Caco-2 (cell line): ENCODE measurements at regions not wholly inside any gene's neighbourhood (a gene's known extent, or its start where the extent isn't known, plus 50 kb on each side); places are given as distances from the start of the nearest gene placed in this dataset.

Source experiments
- BruUV-seq: library from RNA; stranded (reverse); fragments of 400-500 nt; replicated peaks from 2 replicates; lab custom pipeline; 2021; lab: Mats Ljungman, UMichigan
- CTCF ChIA-PET: fragments of 300-600 bp; sonication (Branson Sonifier 250); formaldehyde crosslinking; loops from one replicate; lab custom pipeline; 2022; ENCODE audit warnings: antibody characterized with exemption; lab: Charles Lee
- POLR2A ChIA-PET: fragments of 300-600 bp; sonication (Branson Sonifier 250); formaldehyde crosslinking; loops from one replicate; lab custom pipeline; 2022; ENCODE audit warnings: antibody characterized with exemption; lab: Charles Lee
- DNase-seq, 2 experiments: peaks; one replicate each; pipeline versions ENCODE4 v3.0.0 to v3.0.0-alpha.2; 2020 to 2022
- H3K27me3 ChIP-seq: replicated peaks from 2 replicates; pipeline ENCODE4 v1.6.0; 2011; ENCODE audit warnings: low read length; ENCODE audit not compliant: control insufficient read depth, insufficient read depth
- H3K36me3 ChIP-seq: 2 replicates; pipeline ENCODE4 v1.5.1; 2011; ENCODE audit warnings: low read length; ENCODE audit not compliant: control insufficient read depth, insufficient read depth
- H3K4me1 ChIP-seq: fragments of 250-450 bp; sonication (Bioruptor Pico); 2 replicates; pipeline ENCODE4 v1.5.1; 2020; ENCODE audit warnings: mild to moderate bottlenecking
- H3K4me3 ChIP-seq: 2 replicates; pipeline ENCODE4 v1.5.1; 2011; ENCODE audit warnings: low read depth, mild to moderate bottlenecking, control low read depth, low read length
- H3K9me3 ChIP-seq: fragments of 250-450 bp; sonication (Bioruptor Pico); 2 replicates; pipeline ENCODE4 v1.5.1; 2020; ENCODE audit warnings: mild to moderate bottlenecking, moderate library complexity
- H3K27ac Mint-ChIP-seq: one replicate; pipeline ENCODE4 v1.8.0; 2022; ENCODE audit warnings: mixed read lengths; ENCODE audit not compliant: unreplicated experiment
- H3K27me3 Mint-ChIP-seq: one replicate; pipeline ENCODE4 v1.8.0; 2022; ENCODE audit warnings: mixed read lengths; ENCODE audit not compliant: insufficient read depth, unreplicated experiment
- H3K36me3 Mint-ChIP-seq: one replicate; pipeline ENCODE4 v1.8.0; 2022; ENCODE audit warnings: mild to moderate bottlenecking, mixed read lengths; ENCODE audit not compliant: insufficient read depth, unreplicated experiment
- H3K4me1 Mint-ChIP-seq: one replicate; pipeline ENCODE4 v1.8.0; 2022; ENCODE audit warnings: low read depth, mixed read lengths; ENCODE audit not compliant: unreplicated experiment
- H3K4me3 Mint-ChIP-seq: one replicate; pipeline ENCODE4 v1.8.0; 2022; ENCODE audit warnings: mild to moderate bottlenecking, moderate library complexity, mixed read lengths; ENCODE audit not compliant: unreplicated experiment
- H3K9me3 Mint-ChIP-seq: one replicate; pipeline ENCODE4 v1.8.0; 2022; ENCODE audit warnings: mixed read lengths; ENCODE audit not compliant: unreplicated experiment
- intact Hi-C: fragments of 100-400 bp; cut with micrococcal nuclease; formaldehyde crosslinking; loops from one replicate; pipeline ENCODE4 v1.10.0; 2022; ENCODE audit not compliant: unreplicated experiment
- TF ChIP-seq, protein P1 (sequence below), 2 experiments: fragments of 200-600 bp in 1 of 2; IDR thresholded peaks; 1 replicate in 1 of 2; 2 replicates in 1 of 2; pipeline versions ENCODE4 v1.5.1 to v1.8.0; 2011 to 2022; ENCODE audit warnings: antibody characterized with exemption in 1 of 2, control low read depth in 1 of 2, inconsistent platforms in 1 of 2, low read depth in 1 of 2, low read length in 1 of 2, mild to moderate bottlenecking in 1 of 2, moderate library complexity in 1 of 2; ENCODE audit not compliant: insufficient read depth in 1 of 2, severe bottlenecking in 1 of 2, unreplicated experiment in 1 of 2

GRCh38 chr6:23357185-23357766, 768.7 kb upstream of the NRSN1 start:
- Mint-ChIP-seq H3K36me3 (no peaks in the 10 kb centered on the region), H3K9me3 (no peaks in the 10 kb centered on the region), H3K4me1 (no peaks in the 10 kb centered on the region), H3K27ac (no peak overlapping the region), H3K4me3 (no peak overlapping the region), H3K27me3 (no peaks in the 10 kb centered on the region)
- H3K27me3 ChIP-seq = no peaks in the 10 kb centered on the region
- H3K36me3 ChIP-seq = no peaks in the 10 kb centered on the region
- no peak for DNase-seq
- BruUV-seq = no TSS peak
- ChIA-PET POLR2A (no interaction called here), CTCF (no interaction called here)
- H3K9me3 ChIP-seq = no peaks in the 10 kb centered on the region
- intact Hi-C loops = no loop called here
- TF ChIP-seq, protein P1, sequence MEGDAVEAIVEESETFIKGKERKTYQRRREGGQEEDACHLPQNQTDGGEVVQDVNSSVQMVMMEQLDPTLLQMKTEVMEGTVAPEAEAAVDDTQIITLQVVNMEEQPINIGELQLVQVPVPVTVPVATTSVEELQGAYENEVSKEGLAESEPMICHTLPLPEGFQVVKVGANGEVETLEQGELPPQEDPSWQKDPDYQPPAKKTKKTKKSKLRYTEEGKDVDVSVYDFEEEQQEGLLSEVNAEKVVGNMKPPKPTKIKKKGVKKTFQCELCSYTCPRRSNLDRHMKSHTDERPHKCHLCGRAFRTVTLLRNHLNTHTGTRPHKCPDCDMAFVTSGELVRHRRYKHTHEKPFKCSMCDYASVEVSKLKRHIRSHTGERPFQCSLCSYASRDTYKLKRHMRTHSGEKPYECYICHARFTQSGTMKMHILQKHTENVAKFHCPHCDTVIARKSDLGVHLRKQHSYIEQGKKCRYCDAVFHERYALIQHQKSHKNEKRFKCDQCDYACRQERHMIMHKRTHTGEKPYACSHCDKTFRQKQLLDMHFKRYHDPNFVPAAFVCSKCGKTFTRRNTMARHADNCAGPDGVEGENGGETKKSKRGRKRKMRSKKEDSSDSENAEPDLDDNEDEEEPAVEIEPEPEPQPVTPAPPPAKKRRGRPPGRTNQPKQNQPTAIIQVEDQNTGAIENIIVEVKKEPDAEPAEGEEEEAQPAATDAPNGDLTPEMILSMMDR (IDR thresholded peaks at IDR 0.05; ENCODE audit: insufficient read depth in 1 of 2, low read depth in 1 of 2, low read length in 1 of 2, severe bottlenecking in 1 of 2, unreplicated experiment in 1 of 2) = no peak
- H3K4me3 ChIP-seq = no peak overlapping the region
- H3K4me1 ChIP-seq = no peaks in the 10 kb centered on the region

DNA sequence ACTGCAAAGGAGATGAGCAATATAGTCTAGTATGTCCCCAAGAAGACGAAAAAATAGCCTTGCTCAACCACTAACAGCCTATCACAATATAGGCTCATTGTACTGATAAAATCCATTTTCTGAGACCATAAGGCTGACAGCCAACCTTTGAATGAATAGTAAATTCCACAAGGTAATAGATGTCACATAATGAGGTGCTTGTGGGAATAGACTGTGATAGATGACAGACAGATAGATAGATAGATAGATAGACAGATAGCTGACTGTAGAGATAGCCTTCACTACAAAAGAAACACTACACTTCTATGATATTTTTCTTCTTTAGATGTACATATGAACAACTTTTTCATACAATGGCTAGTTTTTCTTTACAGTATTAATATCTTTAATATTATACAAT, 760.3 kb upstream of the NRSN1 start:
- no peaks in the 10 kb centered on the region for H3K9me3 Mint-ChIP-seq
- no peak for DNase-seq
- intact Hi-C loops = no loop called here
- H3K36me3 Mint-ChIP-seq = no peaks in the 10 kb centered on the region
- no peaks in the 10 kb centered on the region; the same call in 1 of the 2 replicates for H3K9me3 ChIP-seq
- no peaks in the 10 kb centered on the region for H3K4me1 Mint-ChIP-seq
- no peak overlapping the region for H3K27ac Mint-ChIP-seq
- ChIA-PET CTCF (no interaction called here), POLR2A (no interaction called here)
- BruUV-seq = no TSS peak
- no peaks in the 10 kb centered on the region for H3K36me3 ChIP-seq
- H3K4me3 Mint-ChIP-seq = no peak overlapping the region
- no peaks in the 10 kb centered on the region for H3K4me1 ChIP-seq
- TF ChIP-seq, protein P1 (IDR thresholded peaks at IDR 0.05; ENCODE audit: insufficient read depth in 1 of 2, low read depth in 1 of 2, low read length in 1 of 2, severe bottlenecking in 1 of 2, unreplicated experiment in 1 of 2) = no peak
- no peaks in the 10 kb centered on the region for H3K27me3 ChIP-seq
- H3K4me3 ChIP-seq = no peak overlapping the region
- no peaks in the 10 kb centered on the region for H3K27me3 Mint-ChIP-seq

DNA sequence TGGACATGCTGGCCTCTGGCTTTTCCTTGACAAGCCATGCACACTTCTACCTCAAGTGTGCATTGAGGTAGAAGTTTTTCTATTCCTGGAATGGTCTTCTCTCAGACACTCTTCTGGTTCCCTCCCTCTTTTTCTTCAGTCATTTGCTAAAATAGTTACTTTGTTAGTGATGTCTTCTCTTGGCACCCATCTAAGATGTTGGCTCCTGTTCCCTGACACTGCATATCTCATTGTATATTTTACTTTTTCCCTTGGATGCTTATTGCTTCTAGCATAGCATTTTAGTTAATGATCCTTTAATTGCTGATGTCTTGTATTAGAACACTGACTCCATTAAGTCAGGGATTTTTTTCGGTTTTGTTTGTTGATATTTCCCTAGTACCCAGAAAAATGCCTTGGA, 758.7 kb upstream of the NRSN1 start:
- TF ChIP-seq, protein P1 (IDR thresholded peaks at IDR 0.05; ENCODE audit: insufficient read depth in 1 of 2, low read depth in 1 of 2, low read length in 1 of 2, severe bottlenecking in 1 of 2, unreplicated experiment in 1 of 2) = no peak

More for the DNA sequence above, 758.7 kb upstream of the NRSN1 start:
- no peak overlapping the region for H3K4me3 ChIP-seq
- intact Hi-C loops = no loop called here
- no peak overlapping the region for H3K27ac Mint-ChIP-seq
- ChIA-PET POLR2A (no interaction called here), CTCF (no interaction called here)
- H3K27me3 Mint-ChIP-seq = no peaks in the 10 kb centered on the region
- H3K4me1 Mint-ChIP-seq = no peaks in the 10 kb centered on the region
- no peaks in the 10 kb centered on the region for H3K9me3 Mint-ChIP-seq
- BruUV-seq = no TSS peak
- no peaks in the 10 kb centered on the region for H3K27me3 ChIP-seq
- H3K4me1 ChIP-seq = no peaks in the 10 kb centered on the region
- no peaks in the 10 kb centered on the region for H3K36me3 ChIP-seq
- H3K36me3 Mint-ChIP-seq = no peaks in the 10 kb centered on the region
- no peaks in the 10 kb centered on the region; the same call in 1 of the 2 replicates for H3K9me3 ChIP-seq
- H3K4me3 Mint-ChIP-seq = no peak overlapping the region
- no peak for DNase-seq
